ENCODE measurements at regions not wholly inside any gene's neighbourhood (a gene's known extent, or its start where the extent isn't known, plus 50 kb on each side); places are given as distances from the start of the nearest gene placed in this dataset.

DNA sequence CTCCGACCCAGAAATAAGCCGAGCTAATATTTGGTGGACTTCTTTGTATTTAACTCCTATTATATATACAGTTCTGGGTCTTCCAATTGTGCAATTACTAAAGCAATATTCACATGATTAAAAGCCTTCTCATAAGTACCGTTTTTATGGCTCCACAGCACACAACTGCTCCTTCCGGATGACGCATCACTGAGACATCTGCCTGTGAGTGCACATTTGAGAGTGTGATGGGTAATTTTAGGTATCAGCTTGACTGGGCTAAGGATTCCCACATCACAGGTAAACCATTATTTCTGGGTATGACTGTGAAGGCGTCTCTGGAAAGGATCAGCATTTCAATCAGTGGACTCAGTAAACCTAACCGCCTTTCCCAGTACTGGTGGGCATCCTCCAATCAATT lies 77.5 kb upstream of the SYK start:
- Mint-ChIP-seq H3K4me3 (no peak overlapping the region), H3K9me3 (peaks cover 0 to 2% (median 0%) of the 10 kb centered on the region in 8 donors), H3K36me3 (no peaks in the 10 kb centered on the region), H3K4me1 (no peaks in the 10 kb centered on the region), H3K27ac (no peak overlapping the region), H3K27me3 (peaks cover 8 to 9% of the 10 kb centered on the region in 2 donors)
- Histone ChIP-seq H3K9me3 (ENCODE audit: control insufficient read depth in 1 of 2, low read length in 2 of 2) (no peaks in the 10 kb centered on the region), H3K27ac (ENCODE audit: low read depth, low read length) (no peak overlapping the region), H3K4me1 (ENCODE audit: insufficient read depth, low read length) (no peaks in the 10 kb centered on the region), H3K27me3 (ENCODE audit: insufficient read depth, low read length) (no peaks in the 10 kb centered on the region), H3K4me3 (ENCODE audit: low read length in 2 of 2) (no peak overlapping the region), H3K36me3 (ENCODE audit: insufficient read depth, low read length) (no peaks in the 10 kb centered on the region)
- ChIA-PET POLR2A (ENCODE audit: partially characterized antibody) (no interaction called here), CTCF (ENCODE audit: partially characterized antibody) (no interaction called here)
- intact Hi-C loops (cut with micrococcal nuclease) = no loop called here
- DNase-seq = no peak

DNA sequence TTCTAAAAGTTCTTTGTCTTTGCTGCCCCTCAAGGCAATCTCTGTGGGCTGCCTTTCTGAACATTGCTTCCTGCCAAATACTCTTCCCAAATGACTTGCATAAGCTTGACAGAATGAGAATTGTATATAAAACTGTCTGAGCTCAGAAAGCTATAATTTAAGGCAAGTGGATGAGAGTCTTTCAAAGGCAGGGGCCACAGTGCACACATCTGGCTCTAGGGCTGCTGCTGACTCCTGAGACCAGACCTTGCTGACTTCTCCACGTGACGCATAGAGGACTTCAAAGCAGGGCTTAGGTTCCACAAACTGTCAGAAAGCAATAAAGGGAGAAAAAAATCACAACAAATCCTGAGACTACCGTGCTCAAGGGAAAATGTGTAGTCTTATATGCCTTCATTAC lies 79.4 kb upstream of the DIRAS2 start:
- H3K9me3 Mint-ChIP-seq = peaks cover 0 to 2% (median 0%) of the 10 kb centered on the region in 8 donors
- H3K4me1 Mint-ChIP-seq = no peaks in the 10 kb centered on the region
- no peak for DNase-seq
- Histone ChIP-seq H3K4me3 (ENCODE audit: low read length in 2 of 2) (no peak overlapping the region), H3K9me3 (ENCODE audit: control insufficient read depth in 1 of 2, low read length in 2 of 2) (no peaks in the 10 kb centered on the region), H3K4me1 (ENCODE audit: insufficient read depth, low read length) (no peaks in the 10 kb centered on the region), H3K27me3 (ENCODE audit: insufficient read depth, low read length) (no peaks in the 10 kb centered on the region), H3K27ac (ENCODE audit: low read depth, low read length) (no peak overlapping the region), H3K36me3 (ENCODE audit: insufficient read depth, low read length) (no peaks in the 10 kb centered on the region)
- H3K36me3 Mint-ChIP-seq = no peaks in the 10 kb centered on the region
- no peak overlapping the region for H3K27ac Mint-ChIP-seq
- H3K27me3 Mint-ChIP-seq = peaks cover 13 to 14% of the 10 kb centered on the region in 2 donors
- intact Hi-C loops (cut with micrococcal nuclease) = no loop called here
- no peak overlapping the region for H3K4me3 Mint-ChIP-seq
- ChIA-PET POLR2A (ENCODE audit: partially characterized antibody) (no interaction called here), CTCF (ENCODE audit: partially characterized antibody) (interaction anchor here (1.1 kb wide), 1 partner anchor 7 kb away, joined by 3 read pairs; no protein-coding TSS in a partner anchor)

DNA sequence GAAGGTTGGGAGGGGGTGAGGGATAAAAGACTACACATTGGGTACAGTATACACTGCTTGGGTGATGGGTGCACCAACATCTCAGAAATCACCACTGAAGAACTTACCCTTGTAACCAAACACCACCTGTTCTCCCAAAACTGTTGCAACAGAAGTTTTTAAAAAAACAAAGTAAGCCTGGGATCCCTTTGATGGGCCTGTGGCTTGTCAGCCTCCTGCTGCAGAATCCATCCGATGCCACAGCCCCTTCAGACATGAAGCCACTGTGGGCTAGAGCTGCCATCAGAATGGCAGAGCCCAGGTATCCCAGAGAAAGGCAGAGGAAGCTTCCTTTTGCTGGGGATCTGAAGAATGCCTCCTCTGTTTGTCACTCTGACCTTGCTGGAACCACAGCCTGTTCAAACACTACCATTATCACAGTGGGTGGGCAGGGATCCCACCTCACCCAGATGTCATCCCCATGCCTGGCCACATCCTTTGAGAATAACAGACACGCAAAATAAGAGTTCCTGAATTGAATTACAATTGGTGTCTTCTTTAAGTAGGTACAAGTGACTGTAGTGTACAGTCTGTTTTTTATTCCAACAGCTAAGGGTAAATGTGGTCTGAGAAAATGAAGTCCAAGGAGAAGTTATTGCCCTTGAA lies 78.1 kb upstream of the DIRAS2 start:
- DNase-seq = no peak
- Histone ChIP-seq H3K4me1 (ENCODE audit: insufficient read depth, low read length) (no peaks in the 10 kb centered on the region), H3K27me3 (ENCODE audit: insufficient read depth, low read length) (no peaks in the 10 kb centered on the region), H3K27ac (ENCODE audit: low read depth, low read length) (no peak overlapping the region), H3K9me3 (ENCODE audit: control insufficient read depth in 1 of 2, low read length in 2 of 2) (no peaks in the 10 kb centered on the region), H3K4me3 (ENCODE audit: low read length in 2 of 2) (no peak overlapping the region), H3K36me3 (ENCODE audit: insufficient read depth, low read length) (no peaks in the 10 kb centered on the region)
- no peak overlapping the region for H3K27ac Mint-ChIP-seq
- ChIA-PET CTCF (ENCODE audit: partially characterized antibody) (interaction anchor here (1.0 to 1.1 kb wide), 2 partner anchors 9 to 11 kb away, joined by 3 read pairs; no protein-coding TSS in a partner anchor), POLR2A (ENCODE audit: partially characterized antibody) (no interaction called here)
- H3K4me3 Mint-ChIP-seq = no peak overlapping the region
- intact Hi-C loops (cut with micrococcal nuclease) = no loop called here
- no peaks in the 10 kb centered on the region for H3K36me3 Mint-ChIP-seq
- peaks cover 11 to 14% of the 10 kb centered on the region in 2 donors for H3K27me3 Mint-ChIP-seq
- peaks cover 0 to 4% (median 0%) of the 10 kb centered on the region in 8 donors for H3K9me3 Mint-ChIP-seq
- no peaks in the 10 kb centered on the region for H3K4me1 Mint-ChIP-seq

DNA sequence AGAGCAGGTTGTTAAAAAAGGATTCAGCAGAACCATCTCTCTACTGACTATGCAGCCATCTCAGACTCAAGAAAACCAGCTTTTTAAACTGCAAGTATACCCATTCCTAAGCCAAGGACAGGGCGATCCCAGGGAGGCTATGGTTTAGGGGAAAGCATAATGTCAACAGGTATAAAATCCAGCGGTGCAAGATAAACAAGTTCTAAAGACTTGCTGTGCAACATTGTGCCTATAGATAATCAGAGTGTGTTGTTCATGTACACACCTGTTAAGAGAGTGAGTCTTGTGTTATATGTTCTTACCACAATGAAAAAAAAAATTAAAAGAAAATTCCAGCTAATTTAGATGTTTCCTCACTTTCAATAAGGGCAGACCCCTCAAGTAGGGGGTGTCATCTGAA lies 63.6 kb upstream of the DIRAS2 start:
- POLR2A ChIA-PET (ENCODE audit: partially characterized antibody) = no interaction called here
- intact Hi-C loops (cut with micrococcal nuclease) = no loop called here
- no peak for DNase-seq
- Mint-ChIP-seq H3K4me1 (no peaks in the 10 kb centered on the region), H3K27ac (no peak overlapping the region), H3K9me3 (peaks cover 0 to 3% (median 0%) of the 10 kb centered on the region in 8 donors), H3K36me3 (no peaks in the 10 kb centered on the region), H3K4me3 (no peak overlapping the region), H3K27me3 (peaks cover 10 to 16% of the 10 kb centered on the region in 2 donors)
- Histone ChIP-seq H3K27ac (ENCODE audit: low read depth, low read length) (no peak overlapping the region), H3K9me3 (ENCODE audit: control insufficient read depth in 1 of 2, low read length in 2 of 2) (no peaks in the 10 kb centered on the region), H3K27me3 (ENCODE audit: insufficient read depth, low read length) (no peaks in the 10 kb centered on the region), H3K4me1 (ENCODE audit: insufficient read depth, low read length) (no peaks in the 10 kb centered on the region), H3K36me3 (ENCODE audit: insufficient read depth, low read length) (no peaks in the 10 kb centered on the region), H3K4me3 (ENCODE audit: low read length in 2 of 2) (no peak overlapping the region)
- CTCF ChIA-PET (ENCODE audit: partially characterized antibody) = no interaction called here

DNA sequence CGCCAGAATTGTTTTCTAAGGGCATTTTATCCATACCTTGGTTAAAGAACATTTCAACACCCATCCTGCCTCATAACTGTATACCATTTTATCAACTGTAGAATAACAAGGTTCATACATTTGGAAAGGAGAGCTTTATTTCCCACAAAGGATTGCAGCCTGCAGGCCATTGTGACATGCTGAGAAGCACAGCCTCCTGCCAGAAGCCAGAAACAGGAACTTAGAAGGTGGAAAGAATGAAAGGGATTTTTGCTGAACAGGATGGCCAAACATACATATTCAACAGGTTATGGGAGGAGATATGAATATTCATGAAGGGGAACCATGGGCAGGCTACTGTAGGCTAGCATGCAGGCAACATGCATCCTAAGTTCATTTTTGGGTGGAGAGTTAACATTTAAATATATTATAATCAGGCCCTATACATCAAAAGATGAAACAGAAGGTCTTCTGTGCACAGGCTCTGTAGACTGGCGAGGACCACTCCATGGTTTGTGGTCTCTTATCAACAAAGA lies 59.9 kb upstream of the DIRAS2 start:
- Histone ChIP-seq H3K9me3 (ENCODE audit: control insufficient read depth in 1 of 2, low read length in 2 of 2) (no peaks in the 10 kb centered on the region), H3K4me3 (ENCODE audit: low read length in 2 of 2) (no peak overlapping the region), H3K4me1 (ENCODE audit: insufficient read depth, low read length) (no peaks in the 10 kb centered on the region), H3K27me3 (ENCODE audit: insufficient read depth, low read length) (no peaks in the 10 kb centered on the region), H3K36me3 (ENCODE audit: insufficient read depth, low read length) (no peaks in the 10 kb centered on the region), H3K27ac (ENCODE audit: low read depth, low read length) (no peak overlapping the region)
- POLR2A ChIA-PET (ENCODE audit: partially characterized antibody) = no interaction called here
- H3K27me3 Mint-ChIP-seq = peaks cover 9 to 15% of the 10 kb centered on the region in 2 donors
- no peaks in the 10 kb centered on the region for H3K4me1 Mint-ChIP-seq
- CTCF ChIA-PET (ENCODE audit: partially characterized antibody) = no interaction called here
- no peaks in the 10 kb centered on the region for H3K36me3 Mint-ChIP-seq
- no peaks in the 10 kb centered on the region for H3K9me3 Mint-ChIP-seq
- intact Hi-C loops (cut with micrococcal nuclease) = no loop called here
- H3K27ac Mint-ChIP-seq = no peak overlapping the region
- H3K4me3 Mint-ChIP-seq = no peak overlapping the region
- DNase-seq = no peak

DNA sequence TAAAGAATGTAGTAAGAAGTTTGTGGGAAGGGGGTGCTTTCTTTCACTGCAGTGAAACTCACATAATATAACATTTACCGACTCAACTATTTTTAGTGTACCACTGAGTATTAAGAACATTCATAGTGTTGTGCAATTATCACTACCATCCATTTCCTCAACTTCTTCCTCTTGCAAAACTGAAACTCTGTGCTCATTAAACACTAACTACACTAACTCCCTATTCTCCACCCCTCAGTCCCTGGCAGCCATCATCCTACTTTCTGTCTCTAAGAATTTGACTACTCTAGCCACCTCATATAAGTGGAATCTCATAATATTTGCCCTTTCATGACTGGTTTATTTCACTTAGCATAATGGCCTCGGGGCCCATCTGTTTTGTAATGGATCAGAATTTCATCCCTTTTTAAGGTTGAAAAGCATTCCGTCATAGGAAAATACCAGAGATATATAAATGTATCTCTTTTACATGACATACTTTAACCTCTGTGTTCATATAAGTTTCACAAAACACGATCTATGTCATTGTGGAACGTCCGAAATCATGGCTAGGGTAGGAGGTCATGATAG lies 56.3 kb upstream of the DIRAS2 start:
- H3K4me1 ChIP-seq (ENCODE audit: insufficient read depth, low read length) = no peaks in the 10 kb centered on the region
- H3K27ac Mint-ChIP-seq = no peak overlapping the region
- H3K27me3 Mint-ChIP-seq = peaks cover 7 to 14% of the 10 kb centered on the region in 2 donors
- no peak for DNase-seq
- POLR2A ChIA-PET (ENCODE audit: partially characterized antibody) = no interaction called here
- CTCF ChIA-PET (ENCODE audit: partially characterized antibody) = no interaction called here
- no peak overlapping the region for H3K27ac ChIP-seq (ENCODE audit: low read depth, low read length)
- no peaks in the 10 kb centered on the region for H3K36me3 ChIP-seq (ENCODE audit: insufficient read depth, low read length)
- intact Hi-C loops (cut with micrococcal nuclease) = no loop called here
- no peaks in the 10 kb centered on the region for H3K9me3 ChIP-seq (ENCODE audit: control insufficient read depth in 1 of 2, low read length in 2 of 2)
- H3K9me3 Mint-ChIP-seq = no peaks in the 10 kb centered on the region
- H3K4me3 Mint-ChIP-seq = no peak overlapping the region
- no peak overlapping the region for H3K4me3 ChIP-seq (ENCODE audit: low read length in 2 of 2)
- no peaks in the 10 kb centered on the region for H3K4me1 Mint-ChIP-seq
- H3K36me3 Mint-ChIP-seq = no peaks in the 10 kb centered on the region
- H3K27me3 ChIP-seq (ENCODE audit: insufficient read depth, low read length) = no peaks in the 10 kb centered on the region

DNA sequence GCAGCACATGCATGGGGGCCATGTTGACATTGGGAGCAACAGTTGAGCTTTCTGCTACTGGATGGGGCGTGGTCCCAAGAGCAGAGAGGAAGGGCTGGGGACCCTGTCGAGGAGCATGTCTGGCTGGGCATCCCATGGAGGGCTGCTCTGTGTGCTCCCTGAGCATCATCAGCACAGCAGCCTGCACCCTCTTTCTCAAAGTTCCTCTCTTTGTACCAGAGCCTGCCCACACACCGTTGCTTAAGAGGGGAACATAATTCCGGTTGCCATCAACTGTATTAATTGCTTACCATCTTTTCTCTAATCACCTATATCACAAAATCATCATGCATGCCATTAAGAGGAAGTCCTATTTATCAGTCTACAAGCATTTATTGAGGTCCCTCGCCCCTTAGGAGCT lies 55.2 kb upstream of the DIRAS2 start:
- CTCF ChIA-PET (ENCODE audit: partially characterized antibody) = no interaction called here

More for the DNA sequence above, 55.2 kb upstream of the DIRAS2 start:
- POLR2A ChIA-PET (ENCODE audit: partially characterized antibody) = no interaction called here
- Mint-ChIP-seq H3K4me3 (no peak overlapping the region), H3K27me3 (peaks cover 4 to 12% of the 10 kb centered on the region in 2 donors), H3K27ac (no peak overlapping the region), H3K36me3 (no peaks in the 10 kb centered on the region), H3K4me1 (no peaks in the 10 kb centered on the region), H3K9me3 (no peaks in the 10 kb centered on the region)
- Histone ChIP-seq H3K27me3 (ENCODE audit: insufficient read depth, low read length) (no peaks in the 10 kb centered on the region), H3K36me3 (ENCODE audit: insufficient read depth, low read length) (no peaks in the 10 kb centered on the region), H3K4me3 (ENCODE audit: low read length in 2 of 2) (no peak overlapping the region), H3K9me3 (ENCODE audit: control insufficient read depth in 1 of 2, low read length in 2 of 2) (no peaks in the 10 kb centered on the region), H3K4me1 (ENCODE audit: insufficient read depth, low read length) (no peaks in the 10 kb centered on the region), H3K27ac (ENCODE audit: low read depth, low read length) (no peak overlapping the region)
- intact Hi-C loops (cut with micrococcal nuclease) = no loop called here
- no peak for DNase-seq

All from CD4-positive, alpha-beta memory T cell (primary cell).